Epithelial cell of prostate (primary cell): ENCODE measurements at regions not wholly inside any gene's neighbourhood (a gene's known extent, or its start where the extent isn't known, plus 50 kb on each side); places are given as distances from the start of the nearest gene placed in this dataset.

ENCODE experiments used
- DNase-seq: peaks from one replicate; pipeline ENCODE4 v3.0.0-alpha.2; 2011; ENCODE audit warnings: low read depth, low spot score
- H3K27ac ChIP-seq: fragments of 450-650 bp; 2 replicates; pipeline ENCODE4 v1.5.1; 2017; ENCODE audit warnings: mild to moderate bottlenecking

- no peak overlapping the region for H3K27ac ChIP-seq
- no peak for DNase-seq
Measured at GRCh38 chr16:80151722-80152111, 389.1 kb upstream of the DYNLRB2 start.

GRCh38 chr16:80150978-80151721 is 389.6 kb upstream of the DYNLRB2 start:
- no peak for DNase-seq
- H3K27ac ChIP-seq = no peak overlapping the region

- no peak overlapping the region for H3K27ac ChIP-seq
- no peak for DNase-seq
Measured at GRCh38 chr16:80148826-80149225, 392.0 kb upstream of the DYNLRB2 start.

GRCh38 chr16:80147026-80147655 is 393.7 kb upstream of the DYNLRB2 start:
- H3K27ac ChIP-seq = no peak overlapping the region
- DNase-seq = no peak

GRCh38 chr16:80144191-80144590 is 396.6 kb upstream of the DYNLRB2 start:
- peak; percentile 68 for DNase-seq
- no peak overlapping the region for H3K27ac ChIP-seq

GRCh38 chr16:80142940-80143339 is 397.9 kb upstream of the DYNLRB2 start:
- no peak overlapping the region for H3K27ac ChIP-seq
- DNase-seq = no peak

GRCh38 chr16:80142281-80142680 is 398.5 kb upstream of the DYNLRB2 start:
- DNase-seq = no peak
- no peak overlapping the region for H3K27ac ChIP-seq

GRCh38 chr16:80129791-80130190 is 411.0 kb upstream of the DYNLRB2 start:
- no peak overlapping the region for H3K27ac ChIP-seq
- no peak for DNase-seq

- no peak for DNase-seq
- no peak overlapping the region for H3K27ac ChIP-seq
Measured at GRCh38 chr16:80125677-80126076, 415.1 kb upstream of the DYNLRB2 start.

- no peak for DNase-seq
- no peak overlapping the region for H3K27ac ChIP-seq
Measured at GRCh38 chr16:80123189-80123588, 417.6 kb upstream of the DYNLRB2 start.

- no peak for DNase-seq
- no peak overlapping the region for H3K27ac ChIP-seq
Measured at GRCh38 chr16:80122115-80122514, 418.7 kb upstream of the DYNLRB2 start.

GRCh38 chr16:80121522-80121909 is 419.3 kb upstream of the DYNLRB2 start:
- H3K27ac ChIP-seq = no peak overlapping the region
- DNase-seq = no peak

GRCh38 chr16:80120899-80121521 is 419.8 kb upstream of the DYNLRB2 start:
- DNase-seq = no peak
- no peak overlapping the region for H3K27ac ChIP-seq

GRCh38 chr16:80117556-80118130 is 423.1 kb upstream of the DYNLRB2 start:
- no peak for DNase-seq
- no peak overlapping the region for H3K27ac ChIP-seq

- H3K27ac ChIP-seq = no peak overlapping the region
Measured at GRCh38 chr16:80116711-80117110, 424.1 kb upstream of the DYNLRB2 start.

GRCh38 chr16:80114699-80115098 is 426.1 kb upstream of the DYNLRB2 start:
- no peak for DNase-seq
- no peak overlapping the region for H3K27ac ChIP-seq

More at GRCh38 chr16:80116711-80117110, 424.1 kb upstream of the DYNLRB2 start:
- DNase-seq = no peak

- no peak for DNase-seq
- no peak overlapping the region for H3K27ac ChIP-seq
Measured at GRCh38 chr16:80113873-80114574, 426.8 kb upstream of the DYNLRB2 start.

GRCh38 chr16:80109581-80109980 is 431.2 kb upstream of the DYNLRB2 start:
- no peak overlapping the region for H3K27ac ChIP-seq
- no peak for DNase-seq

GRCh38 chr16:80107900-80108299 is 432.9 kb upstream of the DYNLRB2 start:
- DNase-seq = peak; percentile 53
- peak overlapping the region; percentile 20 for H3K27ac ChIP-seq

GRCh38 chr16:80105751-80106150 is 435.0 kb upstream of the DYNLRB2 start:
- DNase-seq = no peak
- peak overlapping the region; percentile 76 for H3K27ac ChIP-seq

GRCh38 chr16:80105160-80105559 is 435.6 kb upstream of the DYNLRB2 start:
- peak overlapping the region; percentile 76 for H3K27ac ChIP-seq

More at GRCh38 chr16:80105160-80105559, 435.6 kb upstream of the DYNLRB2 start:
- DNase-seq = peak; percentile 83
